ENCODE measurements at regions not wholly inside any gene's neighbourhood (a gene's known extent, or its start where the extent isn't known, plus 50 kb on each side); places are given as distances from the start of the nearest gene placed in this dataset.
A peak's percentile ranks its signal among the peaks of the same experiment; 100 is the strongest.

- intact Hi-C loops (cut with DNase I): loop anchor here (10.0 kb wide), 4 partner anchors 48 to 322 kb away; partner anchors contain the start of gene IER5L
- peak; percentile 92 to 99 (median 97) for DNase-seq
These were observed 124.4 kb downstream of the C9orf50 start for GRCh38 chr9:129496473-129497004.

- DNase-seq: peak; percentile 94 to 99 (median 97)
- intact Hi-C loops (cut with DNase I): loop anchor here (10.0 kb wide), 4 partner anchors 49 to 321 kb away; partner anchors contain the start of gene IER5L
These were observed 125.1 kb downstream of the C9orf50 start for GRCh38 chr9:129495620-129496472.

- DNase-seq: peak in 2 of 42 donors; percentile 6 to 41
- intact Hi-C loops (cut with DNase I): loop anchor here (10.0 kb wide), 4 partner anchors 51 to 319 kb away; partner anchors contain the start of gene IER5L
These were observed 126.7 kb downstream of the C9orf50 start for GRCh38 chr9:129494113-129494789.

DNA sequence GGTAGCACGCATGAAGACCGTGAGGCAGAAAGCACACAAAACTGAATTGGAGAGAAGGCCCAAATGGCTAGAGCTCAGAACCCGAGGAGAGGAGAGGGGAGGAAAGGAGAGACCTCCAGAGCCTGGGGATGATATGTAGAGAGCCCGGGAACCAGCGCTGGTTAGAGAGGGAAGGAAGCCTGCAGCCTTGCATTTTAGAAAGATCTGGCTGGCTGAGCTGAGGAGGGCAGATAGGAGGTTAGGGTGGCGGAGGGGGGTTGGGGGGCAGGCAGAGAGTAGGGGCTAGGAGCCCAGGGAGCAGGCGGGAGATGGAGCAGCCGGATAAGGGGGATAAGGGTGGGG, 127.2 kb downstream of the C9orf50 start:
- intact Hi-C loops (cut with DNase I): loop anchor here (10.0 kb wide), 4 partner anchors 51 to 319 kb away; partner anchors contain the start of gene IER5L
- peak in 1 of 42 donors; percentile 40 for DNase-seq

DNA sequence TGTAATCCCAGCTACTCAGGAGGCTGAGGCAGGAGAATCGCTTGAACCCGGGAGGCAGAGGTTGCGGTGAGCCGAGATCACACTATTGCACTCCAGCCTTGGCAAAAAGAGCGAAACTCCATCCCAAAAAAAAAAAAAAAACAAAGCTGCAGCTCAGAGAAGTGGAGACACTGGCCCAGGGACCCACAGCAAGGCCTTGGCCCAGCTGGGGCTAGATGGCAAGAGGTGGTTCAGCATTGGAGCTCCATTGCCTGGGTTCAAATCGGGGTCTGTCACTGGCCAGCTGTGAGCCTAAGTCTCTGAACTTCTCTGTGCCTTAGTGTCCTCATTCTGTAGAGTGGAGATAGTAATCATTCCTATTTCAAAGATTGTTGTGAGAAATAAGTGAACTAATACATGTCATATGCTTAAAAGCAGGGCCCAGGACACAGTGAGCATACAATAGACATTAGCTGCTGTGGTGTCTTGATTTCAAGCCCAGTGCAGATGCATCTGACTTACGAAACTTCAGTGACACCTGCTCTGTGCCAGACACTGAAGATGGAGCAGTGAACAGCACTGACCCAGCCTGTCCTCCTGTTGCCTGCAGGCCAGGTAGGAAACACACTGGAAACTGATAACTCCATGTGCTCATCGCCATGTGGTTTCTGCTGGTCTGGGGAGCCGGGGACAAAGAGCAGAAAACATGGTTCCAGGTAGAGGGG, 127.7 kb downstream of the C9orf50 start:
- intact Hi-C loops (cut with DNase I): loop anchor here (10.0 kb wide), 4 partner anchors 52 to 318 kb away; partner anchors contain the start of gene IER5L
- DNase-seq: peak in 1 of 42 donors; percentile 40

GRCh38 chr9:129491487-129491855, 129.4 kb downstream of the C9orf50 start:
- DNase-seq: peak in 14 of 42 donors; percentile 32 to 79 (median 51)
- intact Hi-C loops (cut with DNase I): loop anchor here (10.0 kb wide), 4 partner anchors 53 to 317 kb away; partner anchors contain the start of gene IER5L

DNA sequence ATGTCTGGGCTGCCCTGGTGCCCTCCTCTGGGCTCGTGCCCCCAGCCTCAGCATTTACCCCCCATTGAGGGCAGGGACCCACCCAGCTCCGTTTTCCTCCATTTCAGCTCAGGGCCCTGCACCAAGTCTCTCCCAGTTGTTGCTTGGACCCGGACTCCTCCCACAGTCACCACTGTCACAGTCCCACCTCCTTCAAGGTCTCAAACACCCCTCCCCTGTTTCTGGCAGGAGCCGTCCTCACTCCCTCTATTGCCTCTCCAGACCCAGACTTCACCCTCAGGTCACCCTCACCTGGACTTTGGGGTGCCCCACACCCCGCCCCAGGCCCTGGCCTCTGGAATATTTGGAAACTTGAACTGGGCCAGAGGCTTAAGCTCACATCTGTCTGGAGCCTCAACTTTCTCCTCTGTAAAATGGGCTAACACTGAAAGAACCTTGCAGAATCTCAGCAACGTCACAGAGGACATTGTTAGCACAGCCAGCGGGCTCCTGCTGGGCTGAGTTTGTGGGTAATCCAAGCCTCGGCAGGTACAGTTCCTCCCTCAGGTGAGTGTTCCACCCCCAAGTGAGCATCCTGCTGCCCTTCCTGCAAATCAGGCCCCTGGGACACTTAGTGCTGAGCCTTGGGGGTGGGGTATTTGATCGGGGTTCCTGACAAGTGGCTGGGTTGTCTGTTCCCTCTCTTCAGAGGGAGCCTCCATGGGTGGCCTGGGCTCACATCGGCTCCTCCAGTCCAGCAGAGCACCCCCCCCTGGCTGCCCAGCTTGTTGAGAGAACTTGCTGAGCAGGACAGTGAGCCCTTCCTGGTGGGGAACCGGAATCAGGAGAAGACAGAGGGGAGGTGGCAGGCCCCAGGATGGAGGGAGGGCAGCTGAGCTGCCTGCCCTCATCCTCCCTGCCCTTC, 130.1 kb downstream of the C9orf50 start:
- intact Hi-C loops (cut with DNase I): loop anchor here (10.0 kb wide), 4 partner anchors 54 to 316 kb away; partner anchors contain the start of gene IER5L
- peak in 2 of 42 donors; percentile 33 to 51 for DNase-seq

DNA sequence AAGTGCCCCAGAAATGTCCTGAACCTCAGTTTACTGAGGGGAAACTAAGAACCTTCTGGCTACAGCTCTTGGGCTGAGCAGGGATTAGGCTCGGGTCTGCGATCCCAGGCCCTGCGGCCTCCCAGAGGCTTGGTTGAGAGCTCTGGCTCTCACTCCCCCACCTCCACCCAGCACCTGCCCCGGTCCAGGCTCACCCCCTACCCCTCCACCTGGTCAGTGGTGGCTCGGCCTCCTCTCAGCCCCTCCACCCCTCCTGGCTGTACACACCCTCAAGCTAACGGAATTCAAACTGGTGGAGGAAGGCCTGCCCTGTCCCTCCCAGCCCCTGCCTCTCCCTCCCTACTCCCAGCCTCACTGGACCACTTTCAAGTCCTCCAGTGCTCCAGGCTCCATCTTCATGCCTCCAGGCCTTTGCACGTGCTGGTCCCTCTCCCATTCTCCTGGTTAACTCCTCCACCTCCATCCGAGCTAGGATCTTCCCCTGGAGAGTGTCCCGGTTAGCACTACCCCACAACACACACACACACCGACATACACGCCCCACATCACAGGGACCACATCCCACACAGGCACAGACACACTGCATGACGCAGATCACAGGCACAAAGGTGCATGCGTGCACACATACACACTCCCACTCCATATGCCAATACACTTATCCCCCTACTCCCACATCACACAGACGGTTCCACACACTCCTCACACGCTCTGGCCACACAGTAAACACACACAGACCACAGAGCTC, 130.9 kb downstream of the C9orf50 start:
- DNase-seq: peak in 23 of 42 donors; percentile 30 to 77 (median 61)
- intact Hi-C loops (cut with DNase I): loop anchor here (10.0 kb wide), 4 partner anchors 55 to 315 kb away; partner anchors contain the start of gene IER5L

DNA sequence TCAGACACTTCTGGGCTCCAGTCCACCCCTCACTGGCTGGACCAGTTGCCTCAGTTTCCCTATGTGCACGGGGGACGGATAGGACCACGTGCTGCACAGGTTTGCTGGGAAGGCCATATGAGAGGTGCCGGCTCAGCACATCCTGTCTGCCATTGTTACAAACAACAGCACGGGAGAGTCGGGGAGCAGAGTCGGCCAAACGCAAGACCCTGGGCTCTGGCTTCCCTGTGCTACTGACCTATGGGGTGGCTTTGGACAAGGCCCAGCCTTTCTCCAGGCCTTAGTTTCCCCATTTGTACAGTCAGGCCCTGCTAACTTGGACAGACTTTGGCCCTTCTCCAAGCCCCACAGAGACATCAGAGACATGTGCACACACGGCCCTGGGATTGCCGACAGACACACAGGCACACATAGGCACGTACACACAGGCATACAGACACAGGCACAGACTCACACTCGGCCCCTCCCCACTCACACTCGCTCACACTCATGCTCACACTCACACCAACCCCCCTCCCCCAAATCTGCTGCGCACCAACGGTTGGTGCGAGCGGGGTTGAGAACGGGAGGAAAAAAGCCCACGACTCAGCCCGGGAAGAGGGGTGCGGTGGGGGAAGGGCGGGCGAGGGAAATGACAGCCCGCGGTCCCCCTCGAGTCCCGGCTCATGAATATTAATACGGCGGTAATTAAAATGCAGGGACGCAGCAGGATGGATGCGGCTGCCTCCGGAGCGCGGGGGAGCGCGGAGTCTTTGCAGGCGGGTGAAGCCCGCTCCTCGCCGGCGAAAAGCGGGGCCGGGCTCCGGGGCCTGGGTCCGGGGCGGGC, 133.0 kb downstream of the C9orf50 start:
- intact Hi-C loops (cut with DNase I): no loop called here
- peak in 34 of 42 donors; percentile 41 to 86 (median 62) for DNase-seq

DNA sequence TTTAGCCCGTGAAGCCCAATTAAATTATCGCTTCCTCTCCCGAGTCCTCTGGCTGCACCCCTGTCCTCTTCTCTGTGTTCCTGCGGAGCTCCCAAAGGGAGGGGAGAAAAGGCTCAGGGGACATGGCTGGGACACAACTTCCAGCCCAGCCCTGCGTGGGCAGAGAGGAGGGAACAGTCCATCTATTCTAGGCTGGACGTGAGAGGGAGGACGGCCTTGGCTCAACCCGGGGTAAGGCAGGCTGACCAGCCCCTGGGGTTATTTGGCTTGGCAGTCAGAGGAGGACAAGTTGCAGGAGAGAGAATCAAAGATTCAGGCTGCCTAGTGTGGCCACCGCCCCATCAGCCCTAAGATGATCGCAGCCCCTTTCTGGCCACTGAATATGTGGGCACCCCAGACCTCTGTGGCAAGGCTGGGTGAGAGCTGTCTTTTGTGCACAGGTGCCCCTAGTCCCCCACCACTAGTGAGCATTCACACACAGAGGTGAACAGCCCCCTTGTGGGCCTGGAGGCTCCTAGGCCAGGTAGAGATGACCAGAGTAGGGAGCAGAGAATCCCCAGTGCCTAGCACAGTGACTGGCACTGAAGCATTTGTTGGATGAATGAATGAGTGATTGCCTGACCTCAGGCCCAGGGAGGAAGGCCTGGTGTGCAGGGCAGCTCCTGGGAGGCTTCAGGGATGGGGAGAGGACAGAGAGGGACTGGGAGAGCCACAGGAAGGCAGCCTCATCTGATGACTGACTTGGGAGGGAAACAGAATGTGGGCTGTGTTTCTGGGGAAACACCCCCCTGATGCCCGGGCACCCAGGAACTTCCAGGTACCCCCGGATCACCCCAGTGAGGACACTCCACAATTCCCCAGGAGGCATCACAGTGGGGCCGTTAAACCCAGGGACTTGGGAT, 133.9 kb downstream of the C9orf50 start:
- intact Hi-C loops (cut with DNase I): no loop called here
- peak in 5 of 42 donors; percentile 25 to 58 (median 33) for DNase-seq

DNA sequence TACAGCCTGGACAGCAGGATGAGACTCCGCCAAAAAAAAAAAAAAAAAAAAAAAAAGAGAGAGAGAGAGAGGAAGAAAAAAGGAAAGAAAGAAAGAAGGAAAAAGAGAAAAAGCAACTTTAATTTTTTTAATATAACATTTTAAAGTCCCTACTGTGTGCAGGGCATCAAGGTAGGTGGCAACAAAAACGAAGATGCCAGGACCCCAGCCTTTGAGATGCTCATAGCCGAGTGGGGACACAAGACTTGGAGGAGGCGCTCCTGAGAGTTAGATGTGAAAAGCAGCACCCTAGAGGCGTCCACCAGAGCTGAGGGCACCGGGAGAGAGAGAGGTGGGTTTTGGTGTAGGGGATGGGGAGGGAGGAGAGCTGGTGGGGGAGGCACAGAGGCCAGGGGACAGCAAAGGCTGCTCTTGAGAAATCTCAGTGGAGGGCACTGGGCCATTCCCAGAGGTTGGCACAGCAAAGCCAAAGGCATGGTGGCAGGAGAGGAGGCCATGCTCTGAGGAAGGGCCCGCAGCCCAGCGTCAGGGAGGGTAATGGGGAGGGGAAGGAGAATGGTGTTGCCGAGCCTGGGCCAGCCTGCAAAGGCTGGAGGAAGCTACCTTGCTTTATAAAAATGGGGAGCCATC, 135.6 kb downstream of the C9orf50 start:
- DNase-seq: peak in 4 of 42 donors; percentile 23 to 49 (median 30)
- intact Hi-C loops (cut with DNase I): no loop called here

DNA sequence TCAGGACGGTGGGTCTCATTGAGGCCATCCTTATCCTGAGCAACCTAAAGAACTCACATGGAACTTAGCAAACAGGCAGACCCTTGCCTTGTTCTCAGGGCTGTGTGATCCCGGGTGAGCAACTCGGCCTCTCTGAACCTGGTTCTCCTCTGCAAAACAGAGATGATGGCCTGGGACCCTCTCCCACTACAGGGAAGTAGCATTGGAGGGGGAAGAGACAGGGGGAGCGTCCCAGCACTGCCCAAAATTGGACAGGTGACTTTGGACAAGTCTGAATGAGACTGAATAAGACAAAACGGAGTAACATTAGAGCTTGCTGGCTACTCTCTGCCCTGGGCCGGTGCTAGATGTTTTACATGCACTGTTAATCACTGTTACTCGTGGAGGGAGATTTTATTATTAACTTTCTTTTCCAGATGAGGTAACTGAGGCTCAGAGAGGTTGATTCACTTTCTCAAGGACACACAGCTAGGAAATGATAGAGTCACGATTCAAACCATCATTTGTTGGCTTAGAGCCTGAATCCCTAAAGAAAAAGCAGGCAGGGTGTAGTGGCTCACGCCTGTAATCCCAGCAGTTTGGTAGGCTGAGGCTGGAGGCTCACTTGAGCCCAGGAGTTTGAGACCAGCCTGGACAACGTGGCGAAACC, 136.4 kb downstream of the C9orf50 start:
- no peak for DNase-seq
- intact Hi-C loops (cut with DNase I): no loop called here

DNA sequence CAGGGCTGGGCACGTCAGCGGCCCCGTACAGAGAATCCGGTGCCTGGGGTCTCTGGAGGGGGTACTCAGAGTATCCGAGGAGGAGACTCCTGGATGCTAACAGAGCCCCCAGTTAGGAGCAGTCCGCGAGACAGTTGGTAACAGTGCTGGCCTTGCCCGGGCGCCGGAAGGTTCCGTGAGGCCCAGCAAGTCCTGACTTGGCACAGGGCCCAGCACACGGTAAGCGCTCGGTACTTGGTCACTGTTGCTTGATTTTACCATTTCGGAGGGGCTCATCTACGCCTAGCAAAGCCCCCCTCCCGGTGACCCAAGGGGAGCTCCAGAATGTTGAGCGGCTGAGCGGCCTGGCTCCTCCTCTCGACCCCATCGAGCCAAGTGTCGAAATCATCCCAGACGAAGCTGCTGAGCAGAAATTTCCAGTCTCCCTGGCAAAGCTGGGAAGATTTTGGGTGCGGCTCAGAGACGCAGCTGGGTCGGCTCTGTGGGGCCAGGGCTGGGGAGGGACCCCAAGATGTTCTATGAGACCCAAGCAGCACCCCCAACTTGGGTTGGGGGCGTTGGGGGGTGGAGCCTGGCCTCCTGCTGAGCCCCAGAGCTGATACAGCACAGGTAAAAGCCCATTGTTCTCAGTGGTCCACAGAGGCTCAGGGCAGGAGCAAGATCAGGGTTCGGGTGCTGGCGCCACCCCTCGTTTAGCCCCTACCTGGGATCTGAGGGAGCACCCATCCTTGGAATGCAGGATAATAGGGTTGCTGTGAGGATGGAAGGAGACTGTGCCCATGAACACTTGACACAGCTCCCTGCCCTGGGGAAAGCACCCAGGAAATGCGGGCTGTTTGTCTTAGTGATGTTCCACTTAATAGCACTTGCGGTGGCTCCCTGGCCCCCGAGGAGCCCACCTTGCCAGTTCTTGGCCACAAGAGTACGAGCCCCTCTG, 137.2 kb downstream of the C9orf50 start:
- DNase-seq: peak; percentile 48 to 93 (median 75)
- intact Hi-C loops (cut with DNase I): no loop called here

All from head of caudate nucleus (tissue), 42 donors.